GM19455 (cell line): ENCODE measurements at regions not wholly inside any gene's neighbourhood (a gene's known extent, or its start where the extent isn't known, plus 50 kb on each side); places are given as distances from the start of the nearest gene placed in this dataset.

Source experiments
- ATAC-seq: cut with Tn5 transposase; IDR thresholded peaks from one replicate; pipeline ENCODE4 v1.9.1; 2021; ENCODE audit not compliant: unreplicated experiment

GRCh38 chr1:113255720-113256347, 134.5 kb upstream of the MAGI3 start:
- no peak for ATAC-seq

GRCh38 chr1:113256348-113256729, 134.0 kb upstream of the MAGI3 start:
- ATAC-seq = no peak

- ATAC-seq = no peak
These were observed 130.3 kb upstream of the MAGI3 start for GRCh38 chr1:113259988-113260387.

- ATAC-seq = no peak
These were observed 125.1 kb upstream of the MAGI3 start for GRCh38 chr1:113265196-113265595.

GRCh38 chr1:113266788-113267187, 123.5 kb upstream of the MAGI3 start:
- no peak for ATAC-seq

- ATAC-seq = no peak
These were observed 120.9 kb upstream of the MAGI3 start for GRCh38 chr1:113269168-113269963.

GRCh38 chr1:113271039-113271438, 119.3 kb upstream of the MAGI3 start:
- no peak for ATAC-seq

GRCh38 chr1:113275083-113275482, 115.2 kb upstream of the MAGI3 start:
- no peak for ATAC-seq

GRCh38 chr1:113275691-113276090, 114.6 kb upstream of the MAGI3 start:
- ATAC-seq = no peak

- no peak for ATAC-seq
These were observed 113.8 kb upstream of the MAGI3 start for GRCh38 chr1:113276507-113276906.

GRCh38 chr1:113278371-113278770, 111.9 kb upstream of the MAGI3 start:
- ATAC-seq = no peak

GRCh38 chr1:113278777-113279176, 111.5 kb upstream of the MAGI3 start:
- no peak for ATAC-seq

- no peak for ATAC-seq
These were observed 110.4 kb upstream of the MAGI3 start for GRCh38 chr1:113279776-113280391.

GRCh38 chr1:113280581-113280980, 109.7 kb upstream of the MAGI3 start:
- no peak for ATAC-seq

GRCh38 chr1:113281550-113281949, 108.8 kb upstream of the MAGI3 start:
- no peak for ATAC-seq

GRCh38 chr1:113282008-113282892, 108.1 kb upstream of the MAGI3 start:
- no peak for ATAC-seq

- no peak for ATAC-seq
These were observed 107.4 kb upstream of the MAGI3 start for GRCh38 chr1:113282893-113283285.

- ATAC-seq = no peak
These were observed 106.4 kb upstream of the MAGI3 start for GRCh38 chr1:113283914-113284313.

GRCh38 chr1:113286156-113286555, 104.2 kb upstream of the MAGI3 start:
- no peak for ATAC-seq

- ATAC-seq = no peak
These were observed 98.3 kb upstream of the MAGI3 start for GRCh38 chr1:113291777-113292602.
